ENCODE measurements at regions not wholly inside any gene's neighbourhood (a gene's known extent, or its start where the extent isn't known, plus 50 kb on each side); places are given as distances from the start of the nearest gene placed in this dataset.

DNA sequence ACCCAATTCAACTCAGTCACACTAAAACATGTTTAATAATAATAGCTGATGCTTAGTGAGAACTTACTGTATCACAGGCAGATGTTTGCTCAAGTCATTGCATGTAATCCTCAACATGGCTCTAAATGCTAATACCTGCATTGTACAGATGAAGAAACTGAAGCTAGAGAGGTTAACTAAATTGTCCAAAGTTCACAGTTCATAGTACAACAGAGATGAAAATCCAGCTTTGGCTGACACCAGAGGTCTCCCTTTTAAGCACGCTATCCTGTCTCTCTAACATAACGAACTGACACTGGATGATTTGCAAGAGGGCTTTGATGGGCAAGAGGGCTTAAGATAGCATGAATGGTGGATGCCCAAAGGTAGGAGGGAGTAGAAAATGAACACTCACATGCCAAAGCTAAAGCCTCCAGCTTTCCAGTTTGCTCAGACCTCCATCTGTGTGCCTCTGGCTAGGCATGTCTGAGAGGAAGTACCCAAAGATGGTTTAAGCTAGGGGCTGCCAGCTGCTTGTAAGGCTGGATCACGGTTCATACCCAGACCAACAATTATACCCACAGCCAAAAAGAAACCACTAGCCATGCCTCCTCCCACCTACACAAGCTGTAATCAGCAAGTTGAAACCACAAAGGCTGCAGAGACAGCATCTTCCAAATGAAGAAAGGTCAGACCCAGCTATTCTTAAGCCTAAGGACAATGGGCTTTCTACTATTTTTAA is 196.9 kb upstream of the UBL3 start:
- no peak for DNase-seq (ENCODE audit: low spot score, unreplicated experiment)
- TF ChIP-seq, protein P1, sequence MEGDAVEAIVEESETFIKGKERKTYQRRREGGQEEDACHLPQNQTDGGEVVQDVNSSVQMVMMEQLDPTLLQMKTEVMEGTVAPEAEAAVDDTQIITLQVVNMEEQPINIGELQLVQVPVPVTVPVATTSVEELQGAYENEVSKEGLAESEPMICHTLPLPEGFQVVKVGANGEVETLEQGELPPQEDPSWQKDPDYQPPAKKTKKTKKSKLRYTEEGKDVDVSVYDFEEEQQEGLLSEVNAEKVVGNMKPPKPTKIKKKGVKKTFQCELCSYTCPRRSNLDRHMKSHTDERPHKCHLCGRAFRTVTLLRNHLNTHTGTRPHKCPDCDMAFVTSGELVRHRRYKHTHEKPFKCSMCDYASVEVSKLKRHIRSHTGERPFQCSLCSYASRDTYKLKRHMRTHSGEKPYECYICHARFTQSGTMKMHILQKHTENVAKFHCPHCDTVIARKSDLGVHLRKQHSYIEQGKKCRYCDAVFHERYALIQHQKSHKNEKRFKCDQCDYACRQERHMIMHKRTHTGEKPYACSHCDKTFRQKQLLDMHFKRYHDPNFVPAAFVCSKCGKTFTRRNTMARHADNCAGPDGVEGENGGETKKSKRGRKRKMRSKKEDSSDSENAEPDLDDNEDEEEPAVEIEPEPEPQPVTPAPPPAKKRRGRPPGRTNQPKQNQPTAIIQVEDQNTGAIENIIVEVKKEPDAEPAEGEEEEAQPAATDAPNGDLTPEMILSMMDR (IDR thresholded peaks at IDR 0.05; ENCODE audit: unreplicated experiment), result no peak
- no peaks in the 10 kb centered on the region for H3K9me3 Mint-ChIP-seq (ENCODE audit: low read depth)

DNA sequence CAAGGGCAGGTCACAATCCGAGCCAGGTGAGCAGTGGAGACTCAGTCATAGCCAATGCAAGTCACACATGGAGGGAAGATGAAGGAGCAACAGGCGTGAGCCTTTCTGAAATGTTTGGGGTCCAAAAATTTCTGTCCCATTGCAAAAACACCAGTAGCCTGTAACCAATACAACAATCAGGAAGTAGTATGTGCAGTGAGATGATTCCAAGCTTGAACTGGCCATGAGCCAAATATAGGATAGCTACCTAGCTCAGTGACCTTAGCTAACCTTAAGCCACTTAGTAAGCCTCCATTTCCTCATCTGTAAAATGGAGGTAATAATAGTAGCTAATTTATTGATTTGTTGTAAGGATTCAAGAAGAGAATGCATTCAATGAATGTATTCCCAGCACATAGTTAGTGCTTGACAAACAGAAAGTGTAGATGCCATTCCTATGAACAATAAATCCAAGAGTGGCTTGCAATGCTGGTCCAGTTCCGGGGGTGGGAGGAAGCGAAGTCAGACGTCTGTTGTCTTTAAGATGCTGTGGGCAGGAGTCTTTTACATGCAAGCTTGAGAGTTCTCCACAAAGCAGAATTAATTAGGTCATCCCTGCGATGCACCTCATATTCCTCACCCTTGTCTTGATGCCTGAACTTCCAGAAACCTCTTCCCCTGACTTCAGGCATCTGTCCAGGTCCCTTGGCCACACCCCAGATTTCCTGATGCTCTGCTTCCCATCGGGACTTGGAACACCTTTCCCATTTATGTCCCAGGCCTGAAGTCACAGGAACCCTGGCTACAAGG is 195.7 kb upstream of the UBL3 start:
- H3K36me3 Mint-ChIP-seq (ENCODE audit: insufficient read depth), result no peaks in the 10 kb centered on the region
- DNase-seq (ENCODE audit: low spot score, unreplicated experiment), result no peak
- TF ChIP-seq, protein P1 (IDR thresholded peaks at IDR 0.05; ENCODE audit: unreplicated experiment), result no peak
- H3K27me3 Mint-ChIP-seq, result no peaks in the 10 kb centered on the region
- H3K27ac Mint-ChIP-seq, result no peak overlapping the region
- no peaks in the 10 kb centered on the region for H3K4me1 Mint-ChIP-seq (ENCODE audit: low read depth)
- H3K9me3 Mint-ChIP-seq (ENCODE audit: low read depth), result no peaks in the 10 kb centered on the region
- H3K4me3 Mint-ChIP-seq (ENCODE audit: low read depth), result no peak overlapping the region

More for the DNA sequence above, 196.9 kb upstream of the UBL3 start:
- Mint-ChIP-seq H3K27me3 (no peaks in the 10 kb centered on the region), H3K36me3 (ENCODE audit: insufficient read depth) (no peaks in the 10 kb centered on the region), H3K4me3 (ENCODE audit: low read depth) (no peak overlapping the region), H3K4me1 (ENCODE audit: low read depth) (no peaks in the 10 kb centered on the region), H3K27ac (no peak overlapping the region)

DNA sequence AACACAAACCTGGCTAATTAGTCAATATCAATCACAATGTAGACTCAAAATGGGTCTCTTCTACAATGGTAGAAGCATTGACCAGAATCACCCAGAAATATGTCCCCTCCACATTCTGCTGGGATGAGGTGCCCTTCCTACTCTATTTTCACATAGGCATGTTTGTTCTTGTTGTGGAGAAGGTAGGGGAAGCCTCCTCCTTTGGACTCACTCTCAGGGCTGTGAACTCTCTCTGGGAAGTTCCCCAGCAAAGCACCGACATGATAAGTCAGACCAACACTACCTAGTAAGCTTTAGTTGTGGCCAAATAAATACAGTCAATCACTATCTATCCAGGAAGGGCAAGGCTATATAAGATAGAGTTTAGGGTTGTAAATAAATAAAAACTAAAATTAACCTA is 194.5 kb upstream of the UBL3 start:
- no peak overlapping the region for H3K4me3 Mint-ChIP-seq (ENCODE audit: low read depth)
- H3K36me3 Mint-ChIP-seq (ENCODE audit: insufficient read depth), result no peaks in the 10 kb centered on the region
- H3K27ac Mint-ChIP-seq, result no peak overlapping the region
- no peaks in the 10 kb centered on the region for H3K9me3 Mint-ChIP-seq (ENCODE audit: low read depth)
- TF ChIP-seq, protein P1 (IDR thresholded peaks at IDR 0.05; ENCODE audit: unreplicated experiment), result no peak
- no peak for DNase-seq (ENCODE audit: low spot score, unreplicated experiment)
- H3K27me3 Mint-ChIP-seq, result no peaks in the 10 kb centered on the region
- no peaks in the 10 kb centered on the region for H3K4me1 Mint-ChIP-seq (ENCODE audit: low read depth)

DNA sequence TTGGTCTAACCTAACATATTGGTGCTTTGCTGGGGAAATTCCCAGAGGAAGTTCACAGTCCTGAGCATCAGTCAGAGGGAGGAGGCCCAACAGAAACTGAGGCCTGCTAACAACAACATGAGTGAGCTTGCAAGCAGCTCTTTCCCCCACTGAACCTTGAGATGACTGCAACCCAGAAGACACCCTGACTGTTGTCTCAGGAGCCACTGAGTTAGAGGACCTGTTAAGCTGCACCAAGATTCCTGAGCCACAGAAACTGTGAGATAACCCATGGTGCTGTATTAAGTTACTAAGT is 193.2 kb upstream of the UBL3 start:
- H3K27me3 Mint-ChIP-seq, result peaks cover under 1% of the 10 kb centered on the region
- no peak for DNase-seq (ENCODE audit: low spot score, unreplicated experiment)
- H3K27ac Mint-ChIP-seq, result no peak overlapping the region
- TF ChIP-seq, protein P1 (IDR thresholded peaks at IDR 0.05; ENCODE audit: unreplicated experiment), result no peak
- H3K4me1 Mint-ChIP-seq (ENCODE audit: low read depth), result peaks cover 4% of the 10 kb centered on the region
- H3K9me3 Mint-ChIP-seq (ENCODE audit: low read depth), result no peaks in the 10 kb centered on the region
- no peaks in the 10 kb centered on the region for H3K36me3 Mint-ChIP-seq (ENCODE audit: insufficient read depth)
- H3K4me3 Mint-ChIP-seq (ENCODE audit: low read depth), result no peak overlapping the region

DNA sequence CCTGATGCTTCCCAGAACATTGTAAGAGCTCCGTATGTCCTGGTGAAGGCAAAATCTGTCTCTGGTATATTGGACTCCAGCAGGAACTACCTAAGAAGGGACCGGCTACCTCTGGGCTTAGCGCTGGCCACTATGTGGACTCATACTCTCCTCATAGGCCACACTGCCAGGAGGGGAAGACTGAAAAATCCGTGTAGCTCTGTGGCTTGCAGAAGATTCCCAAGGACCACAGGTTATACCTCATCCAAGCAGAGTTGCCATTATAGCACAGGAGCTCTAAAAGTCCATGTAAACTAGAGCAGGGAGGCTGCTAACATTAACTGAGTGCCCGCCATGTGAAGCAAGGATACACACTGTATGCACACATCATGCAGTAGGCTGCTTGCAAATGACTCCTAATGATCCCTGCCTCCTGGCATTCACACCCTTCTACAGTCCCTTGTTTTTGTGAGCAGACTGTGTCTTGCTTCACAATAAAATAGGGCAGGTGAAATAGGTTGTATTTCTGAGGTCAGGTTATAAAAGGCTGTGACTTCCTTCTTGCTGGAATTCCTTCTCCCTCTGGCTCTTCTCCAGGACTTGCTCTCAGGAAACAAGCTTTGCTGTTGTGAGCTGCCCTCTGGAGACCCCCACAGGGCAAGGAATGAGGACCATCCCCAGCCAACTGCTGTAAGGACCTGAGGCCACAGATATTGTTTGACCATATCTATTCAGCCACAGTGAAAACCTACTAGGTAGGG is 192.6 kb upstream of the UBL3 start:
- no peak overlapping the region for H3K27ac Mint-ChIP-seq
- no peak for DNase-seq (ENCODE audit: low spot score, unreplicated experiment)
- peaks cover 4% of the 10 kb centered on the region for H3K27me3 Mint-ChIP-seq
- no peaks in the 10 kb centered on the region for H3K36me3 Mint-ChIP-seq (ENCODE audit: insufficient read depth)
- H3K9me3 Mint-ChIP-seq (ENCODE audit: low read depth), result no peaks in the 10 kb centered on the region
- H3K4me3 Mint-ChIP-seq (ENCODE audit: low read depth), result no peak overlapping the region
- TF ChIP-seq, protein P1 (IDR thresholded peaks at IDR 0.05; ENCODE audit: unreplicated experiment), result no peak
- peaks cover 8% of the 10 kb centered on the region for H3K4me1 Mint-ChIP-seq (ENCODE audit: low read depth)
